Mucosa of rectum (tissue), 2 donors: ENCODE measurements at regions not wholly inside any gene's neighbourhood (a gene's known extent, or its start where the extent isn't known, plus 50 kb on each side); places are given as distances from the start of the nearest gene placed in this dataset.

Experiments
- H3K27ac ChIP-seq, 2 donors: one replicate each; pipeline ENCODE4 v1.7.0; 2013; ENCODE audit warnings: inconsistent platforms in 2 of 2, low read depth in 2 of 2, low read length in 2 of 2
- H3K27me3 ChIP-seq, 2 donors: one replicate each; pipeline ENCODE4 v1.7.0; 2013; ENCODE audit warnings: low read length in 2 of 2; ENCODE audit not compliant: control insufficient read depth in 2 of 2, insufficient read depth in 2 of 2
- H3K36me3 ChIP-seq, 2 donors: one replicate each; pipeline ENCODE4 v1.7.0; 2013; ENCODE audit warnings: low read length in 2 of 2; ENCODE audit not compliant: control insufficient read depth in 2 of 2, insufficient read depth in 2 of 2
- H3K4me1 ChIP-seq, 2 donors: one replicate each; pipeline ENCODE4 v1.7.0; 2013; ENCODE audit warnings: low read length in 2 of 2, mild to moderate bottlenecking in 1 of 2; ENCODE audit not compliant: control insufficient read depth in 2 of 2, insufficient read depth in 2 of 2
- H3K4me3 ChIP-seq, 2 donors: one replicate each; pipeline ENCODE4 v1.7.0; 2013; ENCODE audit warnings: low read length in 2 of 2
- H3K9ac ChIP-seq, 2 donors: one replicate each; pipeline ENCODE4 v1.7.0; 2013; ENCODE audit warnings: low read length in 2 of 2, low read depth in 1 of 2, mild to moderate bottlenecking in 1 of 2
- H3K9me3 ChIP-seq, 2 donors: one replicate each; pipeline ENCODE4 v1.7.0; 2013; ENCODE audit warnings: low read length in 2 of 2; ENCODE audit not compliant: control insufficient read depth in 2 of 2
- donor health status: healthy.
- donor health status: Normal muscosa, but diverticular disease.

- no peaks in the 10 kb centered on the region for H3K36me3 ChIP-seq
- H3K4me3 ChIP-seq = no peak overlapping the region
- H3K27ac ChIP-seq = no peak overlapping the region
- H3K27me3 ChIP-seq = peaks cover 3 to 7% of the 10 kb centered on the region in 2 donors
- H3K9ac ChIP-seq = no peak overlapping the region
- H3K4me1 ChIP-seq = no peaks in the 10 kb centered on the region
- H3K9me3 ChIP-seq = peaks cover 4 to 6% of the 10 kb centered on the region in 2 donors
Observed at GRCh38 chrX:39298821-39299220, 497.6 kb downstream of the MID1IP1 start.

GRCh38 chrX:39299615-39300014 is 498.4 kb downstream of the MID1IP1 start:
- H3K9ac ChIP-seq = no peak overlapping the region
- no peak overlapping the region for H3K4me3 ChIP-seq
- no peak overlapping the region for H3K27ac ChIP-seq
- no peaks in the 10 kb centered on the region for H3K36me3 ChIP-seq
- no peaks in the 10 kb centered on the region for H3K4me1 ChIP-seq
- H3K9me3 ChIP-seq = peaks cover 4 to 6% of the 10 kb centered on the region in 2 donors
- peaks cover 3 to 7% of the 10 kb centered on the region in 2 donors for H3K27me3 ChIP-seq

GRCh38 chrX:39301036-39301435 is 499.8 kb downstream of the MID1IP1 start:
- H3K9me3 ChIP-seq = peaks cover 4 to 6% of the 10 kb centered on the region in 2 donors
- no peaks in the 10 kb centered on the region for H3K36me3 ChIP-seq
- peaks cover 3 to 7% of the 10 kb centered on the region in 2 donors for H3K27me3 ChIP-seq
- no peak overlapping the region for H3K27ac ChIP-seq
- no peaks in the 10 kb centered on the region for H3K4me1 ChIP-seq
- no peak overlapping the region for H3K4me3 ChIP-seq
- no peak overlapping the region for H3K9ac ChIP-seq

- peaks cover 4 to 6% of the 10 kb centered on the region in 2 donors for H3K9me3 ChIP-seq
- no peaks in the 10 kb centered on the region for H3K4me1 ChIP-seq
- no peak overlapping the region for H3K27ac ChIP-seq
- peaks cover 3 to 7% of the 10 kb centered on the region in 2 donors for H3K27me3 ChIP-seq
- no peak overlapping the region for H3K9ac ChIP-seq
- no peaks in the 10 kb centered on the region for H3K36me3 ChIP-seq
- H3K4me3 ChIP-seq = no peak overlapping the region
Observed at GRCh38 chrX:39302838-39303237, 501.6 kb downstream of the MID1IP1 start.

GRCh38 chrX:39304746-39305145 is 503.5 kb downstream of the MID1IP1 start:
- Histone ChIP-seq H3K9ac (no peak overlapping the region), H3K36me3 (no peaks in the 10 kb centered on the region), H3K4me3 (no peak overlapping the region), H3K9me3 (peaks cover 4 to 6% of the 10 kb centered on the region in 2 donors), H3K27me3 (peaks cover 0 to 7% of the 10 kb centered on the region in 2 donors), H3K27ac (no peak overlapping the region), H3K4me1 (no peaks in the 10 kb centered on the region)

GRCh38 chrX:39307488-39307887 is 506.2 kb downstream of the MID1IP1 start:
- peaks cover 0 to 4% of the 10 kb centered on the region in 2 donors for H3K9me3 ChIP-seq
- H3K4me3 ChIP-seq = no peak overlapping the region
- H3K27me3 ChIP-seq = peaks cover 3 to 5% of the 10 kb centered on the region in 2 donors
- H3K36me3 ChIP-seq = no peaks in the 10 kb centered on the region
- no peak overlapping the region for H3K9ac ChIP-seq
- no peaks in the 10 kb centered on the region for H3K4me1 ChIP-seq
- no peak overlapping the region for H3K27ac ChIP-seq

- no peak overlapping the region for H3K4me3 ChIP-seq
Observed at GRCh38 chrX:39308126-39308525, 506.9 kb downstream of the MID1IP1 start.

GRCh38 chrX:39309018-39309635 is 507.9 kb downstream of the MID1IP1 start:
- H3K4me1 ChIP-seq = no peaks in the 10 kb centered on the region
- peak overlapping the region in 1 of 2 donors; percentile 35 for H3K27ac ChIP-seq
- H3K36me3 ChIP-seq = no peaks in the 10 kb centered on the region
- H3K9me3 ChIP-seq = no peaks in the 10 kb centered on the region
- H3K27me3 ChIP-seq = peaks cover 3 to 5% of the 10 kb centered on the region in 2 donors
- no peak overlapping the region for H3K9ac ChIP-seq
- no peak overlapping the region for H3K4me3 ChIP-seq

More at GRCh38 chrX:39308126-39308525, 506.9 kb downstream of the MID1IP1 start:
- Histone ChIP-seq H3K9ac (no peak overlapping the region), H3K36me3 (no peaks in the 10 kb centered on the region), H3K27ac (no peak overlapping the region), H3K9me3 (no peaks in the 10 kb centered on the region), H3K27me3 (peaks cover 3 to 5% of the 10 kb centered on the region in 2 donors), H3K4me1 (no peaks in the 10 kb centered on the region)

- Histone ChIP-seq H3K9me3 (no peaks in the 10 kb centered on the region), H3K4me3 (no peak overlapping the region), H3K9ac (no peak overlapping the region), H3K27me3 (peaks cover 3 to 5% of the 10 kb centered on the region in 2 donors), H3K4me1 (no peaks in the 10 kb centered on the region), H3K27ac (no peak overlapping the region), H3K36me3 (no peaks in the 10 kb centered on the region)
Observed at GRCh38 chrX:39309721-39310152, 508.5 kb downstream of the MID1IP1 start.

- Histone ChIP-seq H3K27ac (no peak overlapping the region), H3K36me3 (no peaks in the 10 kb centered on the region), H3K4me3 (no peak overlapping the region), H3K9ac (no peak overlapping the region), H3K9me3 (no peaks in the 10 kb centered on the region), H3K27me3 (peaks cover 3 to 5% of the 10 kb centered on the region in 2 donors), H3K4me1 (no peaks in the 10 kb centered on the region)
Observed at GRCh38 chrX:39310891-39311290, 509.6 kb downstream of the MID1IP1 start.
